HCT116 (cell line): ENCODE measurements at regions not wholly inside any gene's neighbourhood (a gene's known extent, or its start where the extent isn't known, plus 50 kb on each side); places are given as distances from the start of the nearest gene placed in this dataset.

ENCODE experiments used
- ATAC-seq: fragments of 200-7000 bp; cut with Tn5 transposase; 2 replicates; pipeline ENCODE4 v1.9.1; 2020; ENCODE audit warnings: mild to moderate bottlenecking, moderate library complexity
- BruUV-seq: library from RNA; stranded (reverse); fragments of 400-500 nt; replicated peaks from 2 replicates; lab custom pipeline; 2021; lab: Mats Ljungman, UMichigan
- CTCF ChIA-PET: fragments of 300-600 bp; sonication (Branson Sonifier 250); formaldehyde crosslinking; loops from one replicate; lab custom pipeline; 2021; ENCODE audit warnings: antibody characterized with exemption; lab: Charles Lee
- POLR2A ChIA-PET: fragments of 300-600, 350-600 bp; sonication (Branson Sonifier 250); formaldehyde crosslinking; loops from one replicate; lab custom pipeline; 2021; ENCODE audit warnings: antibody characterized with exemption; lab: Charles Lee
- RAD21 ChIA-PET, 2 experiments: fragments of 300-600 bp; sonication (Branson Sonifier 250); formaldehyde crosslinking; loops; one replicate each; lab custom pipeline; 2023; ENCODE audit warnings: low total read pairs in 2 of 2; ENCODE audit not compliant: uncharacterized antibody in 2 of 2, unreplicated experiment in 2 of 2, low non-redundant PET in 1 of 2; lab: Charles Lee
- DNase-seq: peaks from one replicate; pipeline ENCODE4 v3.0.0-alpha.2; 2010; ENCODE audit warnings: low read depth, low spot score
- H2AFZ ChIP-seq: fragments of 200-600 bp; shearing (Covaris generic), sonication (generic); 2 replicates; pipeline ENCODE4 v1.6.1; 2017; ENCODE audit warnings: low read depth, mixed run types, mixed read lengths, antibody characterized with exemption, low read length; ENCODE audit not compliant: poor library complexity, severe bottlenecking
- H3K27ac ChIP-seq: 2 replicates; pipeline ENCODE4 v1.5.1; 2012; ENCODE audit warnings: low read depth, low read length
- H3K27me3 ChIP-seq: fragments of 200-600 bp; sonication (generic); 2 replicates; pipeline ENCODE4 v1.6.1; 2016; ENCODE audit warnings: mixed run types, low read length, mixed read lengths; ENCODE audit not compliant: insufficient read depth
- H3K36me3 ChIP-seq, 2 experiments: fragments of 200-500 bp in 1 of 2; fragments of 200-600 bp in 1 of 2; sonication (Bioruptor generic) in 1 of 2; sonication (generic) in 1 of 2; 2 replicates each; pipeline versions ENCODE4 v1.5.1 to v1.6.1; 2014 to 2016; ENCODE audit warnings: low read length in 2 of 2, inconsistent platforms in 1 of 2, mixed read lengths in 1 of 2, mixed run types in 1 of 2; ENCODE audit not compliant: insufficient read depth in 2 of 2, control insufficient read depth in 1 of 2
- H3K4me1 ChIP-seq, 2 experiments: fragments of 200-600 bp in 1 of 2; sonication (generic) in 1 of 2; 2 replicates each; pipeline versions ENCODE4 v1.5.1 to v1.6.1; 2012 to 2017; ENCODE audit warnings: low read length in 2 of 2, inconsistent platforms in 1 of 2, mild to moderate bottlenecking in 1 of 2, mixed read lengths in 1 of 2, mixed run types in 1 of 2, moderate library complexity in 1 of 2; ENCODE audit not compliant: insufficient read depth in 2 of 2, control insufficient read depth in 1 of 2
- H3K4me2 ChIP-seq: fragments of 200-600 bp; sonication (generic); 2 replicates; pipeline ENCODE4 v1.6.1; 2017; ENCODE audit warnings: mixed run types, low read length, mixed read lengths
- H3K4me3 ChIP-seq, 2 experiments: fragments of 200-600 bp in 1 of 2; sonication (generic) in 1 of 2; replicated peaks in 1 of 2; 2 replicates each; pipeline ENCODE4 v1.5.1; 2011 to 2016; ENCODE audit warnings: low read length in 2 of 2, control low read depth in 1 of 2, low read depth in 1 of 2, mild to moderate bottlenecking in 1 of 2, mixed read lengths in 1 of 2, mixed run types in 1 of 2
- H3K79me2 ChIP-seq: fragments of 200-600 bp; sonication (generic); 2 replicates; pipeline ENCODE4 v1.6.1; 2017; ENCODE audit warnings: mild to moderate bottlenecking, mixed run types, low read length, moderate library complexity, mixed read lengths; ENCODE audit not compliant: insufficient read depth
- H3K9ac ChIP-seq: fragments of 200-600 bp; sonication (generic); 2 replicates; pipeline ENCODE4 v1.6.1; 2016; ENCODE audit warnings: low read length, mixed read lengths
- H3K9me2 ChIP-seq: fragments of 200-600 bp; sonication (generic), shearing (Covaris generic); 2 replicates; pipeline ENCODE4 v1.6.1; 2017; ENCODE audit warnings: mixed run types, mild to moderate bottlenecking, moderate library complexity; ENCODE audit not compliant: insufficient read depth
- H3K9me3 ChIP-seq, 2 experiments: fragments of 200-500 bp in 1 of 2; fragments of 200-600 bp in 1 of 2; sonication (Bioruptor generic) in 1 of 2; sonication (generic) in 1 of 2; 2 replicates each; pipeline ENCODE4 v1.6.1; 2014 to 2017; ENCODE audit warnings: low read length in 2 of 2, mixed read lengths in 2 of 2, inconsistent platforms in 1 of 2, low read depth in 1 of 2, mild to moderate bottlenecking in 1 of 2, mixed run types in 1 of 2, moderate library complexity in 1 of 2; ENCODE audit not compliant: control insufficient read depth in 1 of 2, insufficient read depth in 1 of 2
- H4K20me1 ChIP-seq: fragments of 200-600 bp; sonication (generic), shearing (Covaris generic); 2 replicates; pipeline ENCODE4 v1.6.1; 2017; ENCODE audit warnings: mixed run types, mild to moderate bottlenecking, moderate library complexity; ENCODE audit not compliant: insufficient read depth
- CTCF ChIP-seq, 3 experiments: fragments of 200-600 bp in 1 of 3; sonication (generic) in 1 of 3; IDR thresholded peaks in 2 of 3; conservative IDR thresholded peaks in 1 of 3; 2 replicates each; pipeline ENCODE4 v1.5.1; 2012 to 2017; ENCODE audit warnings: low read depth in 2 of 3, low read length in 2 of 3, antibody characterized with exemption in 1 of 3, borderline replicate concordance in 1 of 3, control low read depth in 1 of 3, mild to moderate bottlenecking in 1 of 3, mixed read lengths in 1 of 3, mixed run types in 1 of 3, moderate library complexity in 1 of 3; ENCODE audit not compliant: insufficient read depth in 1 of 3
- ELF1 ChIP-seq: IDR thresholded peaks from 2 replicates; pipeline ENCODE4 v1.6.1; 2012; ENCODE audit warnings: low read depth, borderline replicate concordance
- EZH2phosphoT487 ChIP-seq: fragments of 200-600 bp; IDR thresholded peaks from 2 replicates; pipeline ENCODE4 v1.6.1; 2018; ENCODE audit warnings: antibody characterized with exemption, borderline replicate concordance
- POLR2A ChIP-seq: IDR thresholded peaks from 2 replicates; pipeline ENCODE4 v1.7.0; 2011; ENCODE audit warnings: borderline replicate concordance; ENCODE audit not compliant: insufficient read depth, insufficient read length; ENCODE audit errors: extremely low read depth
- POLR2AphosphoS5 ChIP-seq: IDR thresholded peaks from 2 replicates; pipeline ENCODE4 v1.6.1; 2011; ENCODE audit warnings: mild to moderate bottlenecking, low read depth, low read length, moderate library complexity
- REST ChIP-seq: IDR thresholded peaks from 2 replicates; pipeline ENCODE4 v1.6.1; 2012; ENCODE audit warnings: low read depth
- TCF7L2 ChIP-seq: IDR thresholded peaks from 2 replicates; pipeline ENCODE4 v1.7.0; 2011; ENCODE audit warnings: borderline replicate concordance, inconsistent platforms; ENCODE audit not compliant: insufficient read depth, insufficient read length; ENCODE audit errors: extremely low read depth
- YY1 ChIP-seq: IDR thresholded peaks from 2 replicates; pipeline ENCODE4 v1.6.1; 2011; ENCODE audit warnings: low read length, low read depth, moderate library complexity, mild to moderate bottlenecking; ENCODE audit not compliant: insufficient replicate concordance; ENCODE audit errors: extremely low read depth
- intact Hi-C: fragments of 100-400 bp; cut with micrococcal nuclease; formaldehyde crosslinking; loops from 2 replicates; pipeline ENCODE4 v1.10.0; 2022
- TF ChIP-seq, protein P1 (sequence below): IDR thresholded peaks from 2 replicates; pipeline ENCODE4 v1.6.1; 2011; ENCODE audit warnings: mild to moderate bottlenecking, low read length, moderate library complexity; ENCODE audit not compliant: insufficient replicate concordance; ENCODE audit errors: extremely low read depth
- TF ChIP-seq, protein P2 (sequence below): IDR thresholded peaks from 2 replicates; pipeline ENCODE4 v1.6.1; 2012

DNA sequence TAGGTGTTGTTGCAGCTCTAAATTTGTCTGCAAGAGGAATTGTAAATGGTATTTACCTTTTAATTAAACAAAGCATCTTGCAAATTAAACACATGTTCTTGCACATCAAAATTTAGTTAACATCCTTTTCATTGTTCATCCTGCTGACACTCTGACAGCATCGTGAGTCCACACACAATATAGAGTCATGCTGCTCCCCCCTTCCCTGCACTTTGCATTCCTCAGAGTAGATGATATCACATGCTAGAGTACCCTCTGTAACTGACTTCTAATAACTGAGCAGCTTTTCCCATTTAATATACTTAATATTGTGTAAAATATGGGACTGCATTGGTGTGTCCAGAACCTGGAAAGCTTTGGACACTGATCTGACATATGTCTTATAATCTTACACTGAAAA lies 138.8 kb upstream of the DPYD start (continued):
- TF ChIP-seq, protein P1, sequence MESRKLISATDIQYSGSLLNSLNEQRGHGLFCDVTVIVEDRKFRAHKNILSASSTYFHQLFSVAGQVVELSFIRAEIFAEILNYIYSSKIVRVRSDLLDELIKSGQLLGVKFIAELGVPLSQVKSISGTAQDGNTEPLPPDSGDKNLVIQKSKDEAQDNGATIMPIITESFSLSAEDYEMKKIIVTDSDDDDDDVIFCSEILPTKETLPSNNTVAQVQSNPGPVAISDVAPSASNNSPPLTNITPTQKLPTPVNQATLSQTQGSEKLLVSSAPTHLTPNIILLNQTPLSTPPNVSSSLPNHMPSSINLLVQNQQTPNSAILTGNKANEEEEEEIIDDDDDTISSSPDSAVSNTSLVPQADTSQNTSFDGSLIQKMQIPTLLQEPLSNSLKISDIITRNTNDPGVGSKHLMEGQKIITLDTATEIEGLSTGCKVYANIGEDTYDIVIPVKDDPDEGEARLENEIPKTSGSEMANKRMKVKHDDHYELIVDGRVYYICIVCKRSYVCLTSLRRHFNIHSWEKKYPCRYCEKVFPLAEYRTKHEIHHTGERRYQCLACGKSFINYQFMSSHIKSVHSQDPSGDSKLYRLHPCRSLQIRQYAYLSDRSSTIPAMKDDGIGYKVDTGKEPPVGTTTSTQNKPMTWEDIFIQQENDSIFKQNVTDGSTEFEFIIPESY, result no peak
- TF ChIP-seq, all 23 proteins: peak for 0

DNA sequence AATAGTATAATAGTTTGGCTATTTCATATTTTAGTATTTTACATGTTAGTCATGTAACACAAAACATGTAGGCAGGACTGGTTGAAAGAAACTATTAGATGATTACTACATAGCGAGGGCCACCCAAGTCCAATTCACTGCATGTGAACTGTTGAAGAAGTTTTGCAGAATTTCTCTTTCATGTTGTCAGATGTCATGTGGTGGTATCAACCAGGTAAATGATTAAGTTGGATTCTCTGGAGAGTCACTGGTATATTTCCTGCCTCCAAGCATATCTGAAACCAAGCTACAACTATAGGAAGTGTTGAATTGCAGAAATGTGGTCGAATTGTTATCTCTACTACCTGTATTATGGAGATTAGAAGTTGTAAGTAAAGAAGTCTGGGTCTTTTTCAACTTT lies 137.8 kb upstream of the DPYD start:
- Histone ChIP-seq H2AFZ (no peak overlapping the region), H3K9me2 (no peaks in the 10 kb centered on the region), H3K4me3 (no peak overlapping the region), H3K36me3 (no peaks in the 10 kb centered on the region), H3K9ac (no peak overlapping the region), H3K79me2 (no peaks in the 10 kb centered on the region), H3K4me2 (no peak overlapping the region), H3K4me1 (no peaks in the 10 kb centered on the region), H3K9me3 (no peaks in the 10 kb centered on the region), H3K27me3 (no peaks in the 10 kb centered on the region), H3K27ac (no peak overlapping the region), H4K20me1 (no peaks in the 10 kb centered on the region)
- no TSS peak for BruUV-seq
- intact Hi-C loops, result loop anchor here (10.0 kb wide), 2 partner anchors 534 to 1824 kb away; no protein-coding TSS in a partner anchor
- CTCF ChIA-PET, result no interaction called here
- ATAC-seq (no peak), DNase-seq (no peak)
- TF ChIP-seq POLR2A (no peak), POLR2AphosphoS5 (no peak), YY1 (no peak), CTCF (IDR thresholded peaks at IDR 0.05 in 2 of 3, conservative IDR thresholded peaks at IDR 0.05 in 1 of 3; ENCODE audit: borderline replicate concordance in 1 of 3, insufficient read depth in 1 of 3, low read depth in 2 of 3, low read length in 2 of 3) (no peak), EZH2phosphoT487 (no peak), TCF7L2 (no peak), REST (no peak), ELF1 (no peak)
- TF ChIP-seq, protein P2, sequence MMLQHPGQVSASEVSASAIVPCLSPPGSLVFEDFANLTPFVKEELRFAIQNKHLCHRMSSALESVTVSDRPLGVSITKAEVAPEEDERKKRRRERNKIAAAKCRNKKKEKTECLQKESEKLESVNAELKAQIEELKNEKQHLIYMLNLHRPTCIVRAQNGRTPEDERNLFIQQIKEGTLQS, result no peak
- RAD21 ChIA-PET, result no interaction called here
- POLR2A ChIA-PET, result no interaction called here
